ENCODE measurements at regions not wholly inside any gene's neighbourhood (a gene's known extent, or its start where the extent isn't known, plus 50 kb on each side); places are given as distances from the start of the nearest gene placed in this dataset.

DNA sequence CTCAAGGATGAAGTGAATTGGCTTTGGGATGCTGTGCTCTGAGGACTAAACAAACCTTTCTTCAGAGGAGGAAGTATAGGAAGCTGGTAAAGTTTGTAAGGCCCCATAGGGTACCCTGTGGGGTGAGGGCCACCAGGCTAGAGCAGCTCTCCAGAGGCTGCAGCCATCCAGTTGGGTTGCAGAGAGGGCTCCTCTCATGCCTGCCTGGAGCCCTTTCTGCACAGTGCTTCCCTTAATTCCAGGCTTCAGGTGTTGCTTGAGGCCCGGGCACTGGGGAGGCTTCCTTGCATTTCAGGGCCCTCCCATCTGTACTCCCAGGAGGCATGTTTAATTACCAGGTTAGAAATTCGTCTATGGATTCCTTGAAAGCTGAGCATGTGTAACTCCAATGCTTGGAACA is 95.3 kb upstream of the FSTL4 start:
- TF ChIP-seq CTCF (IDR thresholded peaks at IDR 0.05) (no peak), POLR2A (IDR thresholded peaks at IDR 0.05) (no peak)

All from uterus (tissue), 2 donors.